AG08395 (cell line): ENCODE measurements at regions not wholly inside any gene's neighbourhood (a gene's known extent, or its start where the extent isn't known, plus 50 kb on each side); places are given as distances from the start of the nearest gene placed in this dataset.

Source experiments
- DNase-seq: peaks from one replicate; pipeline ENCODE4 v3.0.0; 2012; ENCODE audit warnings: mixed read lengths, low spot score

- no peak for DNase-seq
These were observed 477.7 kb downstream of the TAF11L14 start for GRCh38 chr5:18111906-18112465.

GRCh38 chr5:18113721-18114120, 479.5 kb downstream of the TAF11L14 start:
- DNase-seq, result no peak

- DNase-seq, result no peak
These were observed 480.0 kb downstream of the TAF11L14 start for GRCh38 chr5:18114151-18114757.

GRCh38 chr5:18117968-18118367, 483.7 kb downstream of the TAF11L14 start:
- DNase-seq, result no peak

- DNase-seq, result no peak
These were observed 485.0 kb downstream of the TAF11L14 start for GRCh38 chr5:18119156-18119785.

- no peak for DNase-seq
These were observed 507.0 kb downstream of the TAF11L14 start for GRCh38 chr5:18141222-18141621.

- DNase-seq, result no peak
These were observed 508.6 kb downstream of the TAF11L14 start for GRCh38 chr5:18142831-18143230.

GRCh38 chr5:18152671-18153070, 518.4 kb downstream of the TAF11L14 start:
- no peak for DNase-seq

- no peak for DNase-seq
These were observed 523.9 kb downstream of the TAF11L14 start for GRCh38 chr5:18158166-18158565.

- DNase-seq, result no peak
These were observed 525.1 kb downstream of the TAF11L14 start for GRCh38 chr5:18159331-18159730.

GRCh38 chr5:18171684-18172083, 537.4 kb downstream of the TAF11L14 start:
- DNase-seq, result no peak

GRCh38 chr5:18179579-18179978, 545.3 kb downstream of the TAF11L14 start:
- DNase-seq, result no peak

GRCh38 chr5:18181575-18181974, 547.3 kb downstream of the TAF11L14 start:
- DNase-seq, result no peak

- DNase-seq, result no peak
These were observed 561.6 kb downstream of the TAF11L14 start for GRCh38 chr5:18195910-18196309.

GRCh38 chr5:18197734-18198133, 563.5 kb downstream of the TAF11L14 start:
- DNase-seq, result no peak

- no peak for DNase-seq
These were observed 567.9 kb downstream of the TAF11L14 start for GRCh38 chr5:18202164-18202563.

GRCh38 chr5:18203296-18203695, 569.0 kb downstream of the TAF11L14 start:
- DNase-seq, result no peak

- DNase-seq, result no peak
These were observed 579.4 kb downstream of the TAF11L14 start for GRCh38 chr5:18213666-18214065.

GRCh38 chr5:18216016-18216415, 581.8 kb downstream of the TAF11L14 start:
- no peak for DNase-seq

- no peak for DNase-seq
These were observed 582.5 kb downstream of the TAF11L14 start for GRCh38 chr5:18216729-18217128.

- DNase-seq, result no peak
These were observed 585.0 kb downstream of the TAF11L14 start for GRCh38 chr5:18219241-18219640.

- DNase-seq, result no peak
These were observed 586.4 kb downstream of the TAF11L14 start for GRCh38 chr5:18220631-18221030.

- DNase-seq, result no peak
These were observed 602.1 kb downstream of the TAF11L14 start for GRCh38 chr5:18236386-18236785.

- DNase-seq, result no peak
These were observed 604.1 kb downstream of the TAF11L14 start for GRCh38 chr5:18238321-18238720.
